HUDEP-2 (cell line): ENCODE measurements at regions not wholly inside any gene's neighbourhood (a gene's known extent, or its start where the extent isn't known, plus 50 kb on each side); places are given as distances from the start of the nearest gene placed in this dataset.

Experiments
- DNase-seq, 76 experiments: peaks; one replicate each; lab custom pipeline; 2025; ENCODE audit not compliant: unreplicated experiment in 76 of 76; lab: John Stamatoyannopoulos, UW

GRCh38 chr18:44453505-44453904, 227.2 kb upstream of the SETBP1 start:
- no peak for DNase-seq

- DNase-seq, result no peak
These were observed 221.9 kb upstream of the SETBP1 start for GRCh38 chr18:44458777-44459176.

GRCh38 chr18:44464398-44465180, 216.1 kb upstream of the SETBP1 start:
- no peak for DNase-seq

- DNase-seq, result no peak
These were observed 215.3 kb upstream of the SETBP1 start for GRCh38 chr18:44465381-44465841.

GRCh38 chr18:44466997-44467396, 213.7 kb upstream of the SETBP1 start:
- DNase-seq, result no peak

GRCh38 chr18:44467718-44468117, 213.0 kb upstream of the SETBP1 start:
- DNase-seq, result no peak

GRCh38 chr18:44473394-44474066, 207.2 kb upstream of the SETBP1 start:
- no peak for DNase-seq

GRCh38 chr18:44474067-44474411, 206.6 kb upstream of the SETBP1 start:
- DNase-seq, result no peak

- no peak for DNase-seq
These were observed 206.1 kb upstream of the SETBP1 start for GRCh38 chr18:44474591-44474990.

- DNase-seq, result no peak
These were observed 197.9 kb upstream of the SETBP1 start for GRCh38 chr18:44482761-44483160.

- no peak for DNase-seq
These were observed 185.5 kb upstream of the SETBP1 start for GRCh38 chr18:44495151-44495550.

GRCh38 chr18:44497311-44497710, 183.4 kb upstream of the SETBP1 start:
- DNase-seq, result no peak

GRCh38 chr18:44497757-44498490, 182.8 kb upstream of the SETBP1 start:
- no peak for DNase-seq

- no peak for DNase-seq
These were observed 179.7 kb upstream of the SETBP1 start for GRCh38 chr18:44500808-44501610.

GRCh38 chr18:44502221-44502620, 178.5 kb upstream of the SETBP1 start:
- DNase-seq, result no peak

- DNase-seq, result no peak
These were observed 177.9 kb upstream of the SETBP1 start for GRCh38 chr18:44502790-44503189.

- no peak for DNase-seq
These were observed 176.8 kb upstream of the SETBP1 start for GRCh38 chr18:44503854-44504253.

GRCh38 chr18:44507729-44508325, 172.9 kb upstream of the SETBP1 start:
- no peak for DNase-seq

- no peak for DNase-seq
These were observed 172.2 kb upstream of the SETBP1 start for GRCh38 chr18:44508474-44508873.

GRCh38 chr18:44509048-44509447, 171.6 kb upstream of the SETBP1 start:
- no peak for DNase-seq
